GM12872 (cell line): ENCODE measurements at regions not wholly inside any gene's neighbourhood (a gene's known extent, or its start where the extent isn't known, plus 50 kb on each side); places are given as distances from the start of the nearest gene placed in this dataset.

Experiments used
- CTCF ChIP-seq: IDR thresholded peaks from 3 replicates; pipeline ENCODE4 v1.5.1; 2011; ENCODE audit warnings: low read depth, mild to moderate bottlenecking, low read length, moderate library complexity; ENCODE audit not compliant: insufficient read depth

DNA sequence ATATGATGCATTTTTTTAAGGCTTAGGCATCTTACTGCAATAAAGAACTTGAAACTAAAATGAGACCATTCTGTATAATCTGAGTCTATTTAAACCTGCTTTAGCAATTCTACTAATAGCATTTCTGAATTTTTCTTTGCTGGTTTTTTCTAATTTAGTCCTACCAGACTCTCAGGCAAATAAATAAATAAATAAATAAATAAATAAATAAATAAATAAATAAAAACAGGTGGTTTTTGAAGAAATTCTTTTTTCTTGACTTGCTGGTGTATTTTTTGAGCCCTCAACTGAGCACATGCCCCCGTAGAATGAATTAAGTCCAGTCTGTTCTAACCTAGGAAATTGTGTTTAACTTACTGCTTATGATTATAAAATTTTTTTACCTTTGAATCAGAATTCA lies 134.7 kb upstream of the FOXP2 start:
- no peak for TF ChIP-seq CTCF

- no peak for TF ChIP-seq CTCF
These were observed 141.4 kb upstream of the FOXP2 start for GRCh38 chr7:114273218-114273617.

GRCh38 chr7:114269714-114270113 lies 144.9 kb upstream of the FOXP2 start:
- no peak for TF ChIP-seq CTCF

- no peak for TF ChIP-seq CTCF
These were observed 150.6 kb upstream of the FOXP2 start for GRCh38 chr7:114264023-114264422.

DNA sequence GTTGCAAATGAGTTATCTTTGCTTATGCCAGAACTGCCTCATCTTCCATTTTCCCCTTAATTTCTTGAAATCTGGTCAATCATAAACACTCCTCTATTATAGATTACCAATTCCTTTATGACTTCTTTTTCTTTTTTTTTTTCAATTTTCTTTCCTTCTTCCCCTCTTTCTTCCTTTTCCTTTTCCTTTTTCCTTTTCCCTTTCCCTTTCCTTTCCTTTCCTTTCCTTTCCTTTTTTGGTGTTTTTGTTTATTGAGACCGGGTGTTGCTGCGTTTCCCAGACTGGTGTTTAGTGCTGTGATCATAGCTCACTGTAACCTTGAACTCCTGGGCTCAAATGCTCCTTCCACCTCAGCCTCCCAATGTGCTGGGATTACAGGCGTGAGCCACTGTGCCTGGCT lies 151.4 kb upstream of the FOXP2 start:
- no peak for TF ChIP-seq CTCF

- no peak for TF ChIP-seq CTCF
These were observed 159.2 kb upstream of the FOXP2 start for GRCh38 chr7:114255404-114255841.

DNA sequence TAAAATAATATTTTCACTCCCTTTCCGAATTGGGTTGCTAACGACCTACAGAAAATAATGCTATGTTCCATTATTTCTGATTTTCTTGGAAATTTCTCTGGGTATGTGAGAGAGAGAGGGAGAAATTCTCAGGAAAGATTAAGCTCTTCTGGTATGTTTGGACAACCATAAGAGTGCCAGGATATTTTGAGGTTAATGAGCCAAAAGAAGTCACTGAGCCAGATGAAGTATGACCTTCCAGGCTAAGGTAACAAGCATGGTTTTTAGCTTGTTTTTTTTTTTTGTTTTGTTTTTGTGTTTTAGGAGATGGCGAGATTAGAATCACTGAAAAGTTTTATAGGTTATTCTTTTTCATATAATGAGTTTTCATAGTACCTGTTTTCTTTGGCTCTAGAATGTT lies 171.0 kb upstream of the FOXP2 start:
- TF ChIP-seq CTCF: no peak
